SU-DHL-6 (cell line): ENCODE measurements at regions not wholly inside any gene's neighbourhood (a gene's known extent, or its start where the extent isn't known, plus 50 kb on each side); places are given as distances from the start of the nearest gene placed in this dataset.
"Not testable (repeated sequence)": the region's sequence is repeated elsewhere in the genome, so short reads cannot be mapped to it uniquely, and the experiment has no call there.

Experiments
- H2AFZ ChIP-seq: fragments of 200-600 bp; sonication (generic); 2 replicates; pipeline ENCODE4 v1.6.1; 2014; ENCODE audit warnings: low read depth, mild to moderate bottlenecking, moderate library complexity, mixed read lengths, antibody characterized with exemption, low read length; ENCODE audit not compliant: severe bottlenecking
- H3F3A ChIP-seq: fragments of 200-600 bp; shearing (Covaris generic); 2 replicates; pipeline ENCODE4 v1.6.0; 2016; ENCODE audit warnings: antibody characterized with exemption, mild to moderate bottlenecking; ENCODE audit not compliant: insufficient read depth
- H3K27ac ChIP-seq: fragments of 200-600 bp; sonication (generic); 2 replicates; pipeline ENCODE4 v1.5.1; 2016; ENCODE audit warnings: low read depth, mild to moderate bottlenecking, low read length, moderate library complexity, mixed read lengths
- H3K27me3 ChIP-seq: fragments of 200-600 bp; sonication (generic), shearing (Covaris generic); 2 replicates; pipeline ENCODE4 v1.6.0; 2014; ENCODE audit warnings: mild to moderate bottlenecking, low read length
- H3K36me3 ChIP-seq: fragments of 200-600 bp; sonication (generic); 2 replicates; pipeline ENCODE4 v1.6.1; 2014; ENCODE audit warnings: mild to moderate bottlenecking, low read length, mixed read lengths
- H3K4me2 ChIP-seq: fragments of 300-600, 200-600 bp; shearing (Covaris generic), sonication (generic); 2 replicates; pipeline ENCODE4 v1.6.0; 2014; ENCODE audit warnings: low read length, low read depth, mild to moderate bottlenecking; ENCODE audit not compliant: poor library complexity, severe bottlenecking
- H3K4me3 ChIP-seq: fragments of 200-600 bp; sonication (generic); 2 replicates; pipeline ENCODE4 v1.5.1; 2014; ENCODE audit warnings: antibody characterized with exemption, low read length, mild to moderate bottlenecking, mixed read lengths; ENCODE audit not compliant: insufficient read depth, poor library complexity, severe bottlenecking
- H3K79me2 ChIP-seq: fragments of 200-600 bp; sonication (generic); 2 replicates; pipeline ENCODE4 v1.6.1; 2014; ENCODE audit warnings: mild to moderate bottlenecking, low read length, moderate library complexity; ENCODE audit not compliant: insufficient read depth
- H3K9ac ChIP-seq: fragments of 200-600 bp; sonication (generic); 2 replicates; pipeline ENCODE4 v1.7.0; 2014; ENCODE audit warnings: mild to moderate bottlenecking, low read length
- H3K9me2 ChIP-seq: fragments of 200-600 bp; sonication (generic); replicated peaks from 2 replicates; pipeline ENCODE4 v1.6.1; 2014; ENCODE audit warnings: low read length; ENCODE audit not compliant: insufficient read depth
- H3K9me3 ChIP-seq: fragments of 200-600 bp; sonication (generic); 2 replicates; pipeline ENCODE4 v1.6.1; 2014; ENCODE audit warnings: low read length, mixed read lengths; ENCODE audit not compliant: insufficient read depth
- H4K20me1 ChIP-seq: fragments of 200-600 bp; sonication (generic); 2 replicates; pipeline ENCODE4 v1.6.1; 2014; ENCODE audit warnings: low read depth, mild to moderate bottlenecking, antibody characterized with exemption, low read length, moderate library complexity, mixed read lengths
- EZH2phosphoT487 ChIP-seq: fragments of 200-600 bp; sonication (generic), shearing (Covaris generic); conservative IDR thresholded peaks from 2 replicates; pipeline ENCODE4 v1.6.1; 2018; ENCODE audit warnings: mild to moderate bottlenecking, antibody characterized with exemption, low read length, moderate library complexity, mixed read lengths
- TF ChIP-seq, protein P1 (sequence below): fragments of 200-600 bp; sonication (generic); IDR thresholded peaks from one replicate; pipeline ENCODE4 v1.5.1; 2017; ENCODE audit warnings: antibody characterized with exemption, mild to moderate bottlenecking, low read length, moderate library complexity; ENCODE audit not compliant: insufficient read depth, poor library complexity, severe bottlenecking

DNA sequence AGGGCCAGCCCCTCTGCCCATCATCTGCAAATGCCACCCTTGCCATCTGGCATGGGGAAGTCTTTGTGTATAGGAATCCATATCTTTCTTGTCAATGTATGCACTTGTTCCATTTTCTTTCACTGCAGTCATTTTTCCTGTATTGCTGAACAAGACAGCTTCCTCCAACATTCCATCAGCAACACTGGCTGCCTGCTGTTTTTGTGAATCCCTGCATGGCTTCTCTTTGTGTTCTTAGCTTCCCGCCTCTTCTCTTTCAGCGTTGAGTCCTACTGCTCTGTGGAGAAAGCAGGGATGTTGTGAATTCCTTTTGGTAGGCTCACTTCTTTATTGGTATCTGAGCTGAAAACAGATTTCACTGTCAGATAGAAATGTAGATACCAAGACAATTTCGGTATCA lies 150.0 kb downstream of the LPIN1 start:
- Histone ChIP-seq H3K9ac (no peak overlapping the region), H4K20me1 (no peaks in the 10 kb centered on the region), H3K4me3 (no peak overlapping the region), H3K27me3 (no peaks in the 10 kb centered on the region), H3K27ac (no peak overlapping the region), H3F3A (peaks cover 3% of the 10 kb centered on the region; the same call in 1 of the 2 replicates), H2AFZ (no peak overlapping the region), H3K36me3 (0 out of 2 replicates have a peak, but pooled peaks cover 2% of the 10 kb centered on the region), H3K9me3 (no peaks in the 10 kb centered on the region), H3K79me2 (no peaks in the 10 kb centered on the region), H3K4me2 (no peak overlapping the region), H3K9me2 (no peaks in the 10 kb centered on the region)
- TF ChIP-seq, protein P1, sequence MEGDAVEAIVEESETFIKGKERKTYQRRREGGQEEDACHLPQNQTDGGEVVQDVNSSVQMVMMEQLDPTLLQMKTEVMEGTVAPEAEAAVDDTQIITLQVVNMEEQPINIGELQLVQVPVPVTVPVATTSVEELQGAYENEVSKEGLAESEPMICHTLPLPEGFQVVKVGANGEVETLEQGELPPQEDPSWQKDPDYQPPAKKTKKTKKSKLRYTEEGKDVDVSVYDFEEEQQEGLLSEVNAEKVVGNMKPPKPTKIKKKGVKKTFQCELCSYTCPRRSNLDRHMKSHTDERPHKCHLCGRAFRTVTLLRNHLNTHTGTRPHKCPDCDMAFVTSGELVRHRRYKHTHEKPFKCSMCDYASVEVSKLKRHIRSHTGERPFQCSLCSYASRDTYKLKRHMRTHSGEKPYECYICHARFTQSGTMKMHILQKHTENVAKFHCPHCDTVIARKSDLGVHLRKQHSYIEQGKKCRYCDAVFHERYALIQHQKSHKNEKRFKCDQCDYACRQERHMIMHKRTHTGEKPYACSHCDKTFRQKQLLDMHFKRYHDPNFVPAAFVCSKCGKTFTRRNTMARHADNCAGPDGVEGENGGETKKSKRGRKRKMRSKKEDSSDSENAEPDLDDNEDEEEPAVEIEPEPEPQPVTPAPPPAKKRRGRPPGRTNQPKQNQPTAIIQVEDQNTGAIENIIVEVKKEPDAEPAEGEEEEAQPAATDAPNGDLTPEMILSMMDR = no peak
- TF ChIP-seq EZH2phosphoT487 = no peak

DNA sequence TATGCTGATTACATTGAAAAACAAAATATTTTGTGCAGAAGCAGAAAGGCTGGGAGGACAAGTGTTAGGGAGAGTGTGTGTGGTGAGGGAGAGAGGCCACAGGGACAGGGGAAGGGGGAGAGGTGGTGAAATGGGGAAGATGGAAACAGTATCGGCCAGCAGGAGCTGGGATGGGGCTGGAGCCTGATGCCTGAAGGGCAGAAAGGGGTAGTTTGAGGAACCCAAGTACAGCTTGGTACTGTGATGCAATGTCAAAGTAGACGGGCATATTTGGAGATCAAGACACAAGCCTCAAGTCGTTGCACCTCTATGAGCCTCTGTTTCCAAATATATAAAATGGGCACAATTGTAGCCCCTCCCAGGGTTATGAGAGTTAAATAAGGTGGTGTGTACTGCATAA lies 152.1 kb downstream of the LPIN1 start:
- Histone ChIP-seq H3K27me3 (no peaks in the 10 kb centered on the region), H3K9me2 (no peaks in the 10 kb centered on the region), H4K20me1 (no peaks in the 10 kb centered on the region), H3K27ac (no peak overlapping the region), H3K9ac (no peak overlapping the region), H2AFZ (no peak overlapping the region), H3F3A (peaks cover 3% of the 10 kb centered on the region; the same call in 1 of the 2 replicates), H3K36me3 (0 out of 2 replicates have a peak, but pooled peaks cover 2% of the 10 kb centered on the region), H3K9me3 (no peaks in the 10 kb centered on the region), H3K79me2 (no peaks in the 10 kb centered on the region), H3K4me3 (no peak overlapping the region), H3K4me2 (no peak overlapping the region)
- TF ChIP-seq, protein P1 = no peak
- no peak for TF ChIP-seq EZH2phosphoT487

DNA sequence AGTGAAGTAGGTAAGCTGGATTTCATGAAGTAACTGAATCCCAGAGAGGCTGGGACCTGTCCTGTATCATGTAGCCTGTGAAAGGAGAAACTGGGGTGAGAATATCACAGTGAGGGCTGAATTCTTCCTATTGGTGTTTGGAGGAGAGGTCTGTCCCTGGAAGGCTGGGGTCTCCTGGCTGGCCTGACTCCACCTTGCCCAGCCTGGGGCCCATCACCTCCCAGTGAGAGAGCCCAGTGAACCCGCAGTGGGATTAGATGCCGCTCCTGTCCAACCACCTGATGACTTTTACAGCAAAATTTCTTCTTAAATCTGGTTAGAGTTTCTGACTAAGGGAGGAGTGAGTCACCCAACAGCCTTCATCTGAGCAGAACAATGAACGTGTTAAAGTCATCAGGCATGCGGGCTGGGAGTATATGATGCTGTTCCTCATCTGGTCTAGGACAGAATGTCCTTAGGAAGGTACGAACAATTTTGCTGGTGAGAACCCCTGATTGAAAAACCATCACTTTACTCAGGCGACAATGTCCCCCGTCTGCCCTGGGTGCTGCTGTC lies 152.9 kb downstream of the LPIN1 start:
- Histone ChIP-seq H4K20me1 (no peaks in the 10 kb centered on the region), H3K27me3 (no peaks in the 10 kb centered on the region), H3K79me2 (no peaks in the 10 kb centered on the region), H3K4me2 (no peak overlapping the region), H3F3A (peaks cover 8% of the 10 kb centered on the region), H3K9me2 (no peaks in the 10 kb centered on the region), H3K27ac (no peak overlapping the region), H2AFZ (no peak overlapping the region), H3K36me3 (0 out of 2 replicates have a peak, but pooled peaks cover 2% of the 10 kb centered on the region), H3K9ac (no peak overlapping the region), H3K9me3 (no peaks in the 10 kb centered on the region), H3K4me3 (no peak overlapping the region)
- TF ChIP-seq, protein P1 = no peak
- no peak for TF ChIP-seq EZH2phosphoT487

DNA sequence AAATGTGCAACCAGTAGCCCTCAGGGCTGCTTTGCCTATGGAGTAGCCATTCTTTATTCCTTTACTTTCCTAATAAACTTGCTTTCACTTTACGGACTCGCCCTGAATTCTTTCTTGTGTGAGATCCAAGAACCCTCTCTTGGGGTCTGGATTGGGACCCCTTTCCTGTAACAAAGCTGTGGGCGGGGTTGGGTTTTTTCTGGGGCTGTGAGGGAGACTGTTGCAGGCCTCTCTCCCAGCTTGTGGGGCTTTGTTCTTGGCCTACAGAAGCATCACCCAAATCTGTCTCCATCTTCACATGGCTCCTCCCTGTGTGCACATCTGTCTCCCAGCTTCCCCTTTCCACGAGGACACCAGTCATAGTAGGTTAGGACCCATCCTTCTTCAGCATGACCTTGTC lies 154.5 kb downstream of the LPIN1 start:
- H3F3A ChIP-seq = peaks cover 18% of the 10 kb centered on the region
- not testable (repeated sequence) for H3K27me3 ChIP-seq, H2AFZ ChIP-seq, H3K9me3 ChIP-seq, H3K4me2 ChIP-seq, H3K4me3 ChIP-seq, H3K9me2 ChIP-seq, H3K36me3 ChIP-seq, H4K20me1 ChIP-seq, H3K9ac ChIP-seq, H3K79me2 ChIP-seq, H3K27ac ChIP-seq
